ENCODE measurements at regions not wholly inside any gene's neighbourhood (a gene's known extent, or its start where the extent isn't known, plus 50 kb on each side); places are given as distances from the start of the nearest gene placed in this dataset.

- peak; percentile 96 for DNase-seq
Observed at GRCh38 chr1:182120411-182121258, 59.1 kb upstream of the ZNF648 start.

GRCh38 chr1:182119631-182120030, 58.1 kb upstream of the ZNF648 start:
- DNase-seq: no peak

GRCh38 chr1:182118851-182119250, 57.3 kb upstream of the ZNF648 start:
- DNase-seq: no peak

DNA sequence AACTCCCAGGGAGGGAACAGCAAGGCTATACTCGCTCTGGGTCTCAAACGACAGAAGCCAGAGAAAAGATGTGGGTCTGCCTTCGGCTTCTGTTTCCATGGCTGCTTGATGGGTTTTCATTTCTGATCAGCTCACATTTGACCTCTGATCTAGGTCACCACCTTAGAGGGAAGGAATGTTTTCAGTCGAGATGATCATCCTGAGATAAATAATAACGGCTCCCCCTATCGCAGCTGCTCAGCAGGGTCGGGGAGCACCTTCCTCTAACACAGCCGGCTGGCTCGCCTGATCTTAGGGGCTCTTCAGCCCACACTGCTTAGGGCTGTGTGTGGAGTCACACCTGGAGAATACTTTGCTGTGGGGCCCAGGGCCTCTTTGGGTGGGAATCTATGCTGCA, 53.1 kb upstream of the ZNF648 start:
- DNase-seq: no peak

GRCh38 chr1:182113879-182114626, 52.5 kb upstream of the ZNF648 start:
- DNase-seq: no peak

DNA sequence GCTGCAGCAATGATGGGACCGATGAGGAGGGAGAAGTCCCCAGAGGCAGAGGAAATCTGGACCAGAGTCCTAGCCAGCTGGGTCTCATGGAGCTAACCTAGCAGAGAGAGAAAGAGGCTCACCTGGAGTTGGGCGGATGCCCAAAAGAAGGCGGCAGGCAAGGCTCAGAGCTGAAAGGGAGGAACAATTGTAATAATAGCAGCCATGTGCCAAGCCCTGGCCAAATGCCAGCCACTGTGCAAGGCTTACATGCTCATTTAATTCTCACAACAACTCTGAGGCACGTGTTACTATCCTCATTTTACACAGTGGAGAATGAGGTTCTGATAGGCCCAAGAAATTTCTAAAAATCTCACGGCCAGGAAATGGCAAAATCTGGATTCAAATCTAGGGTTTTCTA, 50.0 kb upstream of the ZNF648 start:
- no peak for DNase-seq
